K562 (cell line): ENCODE measurements at regions not wholly inside any gene's neighbourhood (a gene's known extent, or its start where the extent isn't known, plus 50 kb on each side); places are given as distances from the start of the nearest gene placed in this dataset.
"Not testable (repeated sequence)": the region's sequence is repeated elsewhere in the genome, so short reads cannot be mapped to it uniquely, and the experiment has no call there.

Source experiments
- ATAC-seq: fragments of 200-7000 bp; cut with Tn5 transposase; 3 replicates; pipeline ENCODE4 v1.9.1; 2020; ENCODE audit warnings: moderate library complexity
- BruUV-seq: library from RNA; stranded (reverse); fragments of 400-500 nt; replicated peaks from 2 replicates; lab custom pipeline; 2021; lab: Mats Ljungman, UMichigan
- CTCF ChIA-PET: fragments of 300-600 bp; formaldehyde crosslinking; extraction: SDS; loops from one replicate; lab custom pipeline; 2021; ENCODE audit warnings: low intra/inter-chr PET ratio; lab: Yijun Ruan, JAX
- POLR2A ChIA-PET: fragments of 300-600, 350-650 bp; sonication (Branson Sonifier 250); formaldehyde crosslinking; extraction: SDS; loops from one replicate; lab custom pipeline; 2021; ENCODE audit warnings: antibody characterized with exemption, inconsistent platforms; lab: Yijun Ruan, JAX
- DNase-seq, 4 experiments: peaks; one replicate each; pipeline versions ENCODE4 v3.0.0 to v3.0.0-alpha.2; 2011 to 2018; ENCODE audit warnings: low spot score in 3 of 4, mixed read lengths in 3 of 4; ENCODE audit errors: extremely low read depth in 1 of 4
- FAIRE-seq: peaks from 2 replicates; lab custom pipeline; 2011; peaks lifted over from hg19 to GRCh38; lab: Jason Lieb, UNC
- H2AFZ ChIP-seq: 2 replicates; pipeline ENCODE4 v1.6.0; 2011; ENCODE audit warnings: low read depth, low read length, control low read depth, inconsistent platforms
- H3K27ac ChIP-seq: fragments of 200-600 bp; 3 replicates; pipeline ENCODE4 v1.8.0; 2011; ENCODE audit warnings: low read depth, mild to moderate bottlenecking, control low read depth, inconsistent platforms, low read length, moderate library complexity, mixed read lengths; ENCODE audit errors: extremely low read depth
- H3K27me3 ChIP-seq, 2 experiments: fragments of 300-600 bp in 1 of 2; 2 replicates in 1 of 2; 3 replicates in 1 of 2; pipeline versions ENCODE4 v1.6.0 to v1.8.0; 2011; ENCODE audit warnings: inconsistent platforms in 2 of 2, low read length in 2 of 2, mild to moderate bottlenecking in 1 of 2, mixed read lengths in 1 of 2, moderate library complexity in 1 of 2; ENCODE audit not compliant: control insufficient read depth in 2 of 2, insufficient read depth in 2 of 2
- H3K36me3 ChIP-seq: fragments of 300-600 bp; 3 replicates; pipeline ENCODE4 v1.8.0; 2011; ENCODE audit warnings: mild to moderate bottlenecking, low read length, inconsistent platforms; ENCODE audit not compliant: control insufficient read depth, insufficient read depth
- H3K4me1 ChIP-seq, 2 experiments: fragments of 200-600 bp in 1 of 2; replicated peaks in 1 of 2; 2 replicates in 1 of 2; 3 replicates in 1 of 2; pipeline versions ENCODE4 v1.5.1 to v1.8.0; 2011; ENCODE audit warnings: inconsistent platforms in 2 of 2, low read length in 2 of 2, mild to moderate bottlenecking in 1 of 2, mixed read lengths in 1 of 2, moderate library complexity in 1 of 2; ENCODE audit not compliant: control insufficient read depth in 2 of 2, insufficient read depth in 2 of 2
- H3K4me2 ChIP-seq: 2 replicates; pipeline ENCODE4 v1.6.1; 2011; ENCODE audit warnings: low read length, control low read depth, inconsistent platforms, mixed read lengths; ENCODE audit not compliant: insufficient read depth
- H3K4me3 ChIP-seq: fragments of 200-600 bp; sonication (generic), shearing (Covaris generic); 2 replicates; pipeline ENCODE4 v1.5.1; 2016; ENCODE audit warnings: control low read depth, inconsistent platforms
- H3K79me2 ChIP-seq: fragments of 200-600 bp; 3 replicates; pipeline ENCODE4 v1.8.0; 2011; ENCODE audit warnings: low read length, inconsistent platforms; ENCODE audit not compliant: control insufficient read depth, insufficient read depth
- H3K9ac ChIP-seq, 2 experiments: 2 replicates each; pipeline versions ENCODE4 v1.6.0 to v1.6.1; 2011; ENCODE audit warnings: low read depth in 2 of 2, low read length in 2 of 2, control low read depth in 1 of 2, inconsistent platforms in 1 of 2, mild to moderate bottlenecking in 1 of 2, mixed read lengths in 1 of 2; ENCODE audit not compliant: insufficient read depth in 1 of 2
- H3K9me1 ChIP-seq: one replicate; pipeline ENCODE4 v1.6.0; 2011; ENCODE audit warnings: inconsistent platforms, mild to moderate bottlenecking, low read length, moderate library complexity; ENCODE audit not compliant: control insufficient read depth, insufficient read depth
- H3K9me3 ChIP-seq: replicated peaks from 2 replicates; pipeline ENCODE4 v1.5.1; 2011; ENCODE audit warnings: low read depth, low read length, inconsistent platforms; ENCODE audit not compliant: control insufficient read depth, insufficient read depth
- H4K20me1 ChIP-seq: replicated peaks from 2 replicates; pipeline ENCODE4 v1.6.1; 2011; ENCODE audit warnings: low read length, inconsistent platforms, mixed read lengths; ENCODE audit not compliant: control insufficient read depth, insufficient read depth
- BCL6 ChIP-seq: fragments of 250-450 bp; sonication (Bioruptor Pico); IDR thresholded peaks from 2 replicates; pipeline ENCODE4 v1.4.0; 2020
- CHCHD3 ChIP-seq: fragments of 250-450 bp; sonication (Bioruptor Pico); IDR thresholded peaks from 2 replicates; pipeline ENCODE4 v2.1.2; 2022; ENCODE audit warnings: mild to moderate bottlenecking
- DIDO1 ChIP-seq: fragments of 450-650 bp; IDR thresholded peaks from 2 replicates; pipeline ENCODE4 v1.6.1; 2016; ENCODE audit warnings: low read depth, missing biosample characterization, missing genetic modification characterization
- E2F4 ChIP-seq: sonication (generic); formaldehyde crosslinking; IDR thresholded peaks from 2 replicates; pipeline ENCODE4 v1.8.0; 2022; ENCODE audit warnings: mild to moderate bottlenecking, low read depth, missing genetic modification reagents
- EHMT2 ChIP-seq: fragments of 450-650 bp; IDR thresholded peaks from 2 replicates; pipeline ENCODE4 v1.6.1; 2018; ENCODE audit warnings: antibody characterized with exemption
- FOXJ3 ChIP-seq: sonication (generic); formaldehyde crosslinking; IDR thresholded peaks from 2 replicates; pipeline ENCODE4 v1.4.0; 2020; ENCODE audit warnings: mild to moderate bottlenecking, missing genetic modification reagents
- GATAD2A ChIP-seq: fragments of 450-650 bp; IDR thresholded peaks from 2 replicates; pipeline ENCODE4 v1.6.1; 2017
- LCOR ChIP-seq: sonication (generic); formaldehyde crosslinking; IDR thresholded peaks from 2 replicates; pipeline ENCODE4 v1.8.0; 2022; ENCODE audit warnings: mild to moderate bottlenecking, missing genetic modification reagents
- MTA3 ChIP-seq: fragments of 450-650 bp; formaldehyde crosslinking; IDR thresholded peaks from 2 replicates; pipeline ENCODE4 v1.6.1; 2017; ENCODE audit warnings: mild to moderate bottlenecking, borderline replicate concordance
- SAFB ChIP-seq: fragments of 200-400 bp; formaldehyde crosslinking; IDR thresholded peaks from 2 replicates; pipeline ENCODE4 v1.6.1; 2017; ENCODE audit warnings: low read depth, low read length, borderline replicate concordance
- WHSC1 ChIP-seq: IDR thresholded peaks from one replicate; pipeline ENCODE4 v1.6.1; 2012; ENCODE audit warnings: low read length, control low read depth, inconsistent platforms
- XRCC4 ChIP-seq: IDR thresholded peaks from one replicate; pipeline ENCODE4 v1.6.1; 2011; ENCODE audit not compliant: insufficient read depth, insufficient read length; ENCODE audit errors: extremely low read depth
- ZNF121 ChIP-seq: sonication (generic); formaldehyde crosslinking; conservative IDR thresholded peaks from 2 replicates; pipeline ENCODE4 v1.8.0; 2022; ENCODE audit warnings: missing genetic modification reagents
- ZNF41 ChIP-seq: fragments of 250-450 bp; sonication (Bioruptor Pico); conservative IDR thresholded peaks from 2 replicates; pipeline ENCODE4 v1.4.0; 2020; ENCODE audit warnings: mild to moderate bottlenecking
- WGBS: fragments of 100-300 bp; shearing (Covaris generic); methylation state at CpG from one replicate; pipeline ENCODE4 v1.1.6; 2016; ENCODE audit warnings: low coverage, mixed read lengths; ENCODE audit not compliant: insufficient coverage; ENCODE audit errors: missing lambda C conversion rate; 5-methylcytosine and 5-hydroxymethylcytosine counted together
- in situ Hi-C: fragments of 300-500 bp; cut with MboI; formaldehyde crosslinking; loops from 4 replicates; pipeline ENCODE4 v1.15.0; 2018; ENCODE audit warnings: inconsistent platforms, mixed read lengths
- intact Hi-C: fragments of 100-400 bp; cut with micrococcal nuclease; formaldehyde crosslinking; loops from 2 replicates; pipeline ENCODE4 v1.14.2; 2022

- H3K27me3 ChIP-seq, H4K20me1 ChIP-seq, intact Hi-C loops, H3K36me3 ChIP-seq, FAIRE-seq, in situ Hi-C loops, H2AFZ ChIP-seq, CTCF ChIA-PET, H3K27ac ChIP-seq, H3K9me3 ChIP-seq, BruUV-seq, DNase-seq, POLR2A ChIA-PET, H3K4me3 ChIP-seq, H3K4me2 ChIP-seq, H3K79me2 ChIP-seq, H3K9ac ChIP-seq, H3K9me1 ChIP-seq, H3K4me1 ChIP-seq, ATAC-seq: not testable (repeated sequence)
- 0% methylated on average over 14 of the region's 25 CpGs for WGBS
These were observed 515.4 kb downstream of the PID1 start for GRCh38 chr2:228755661-228756060.

GRCh38 chr2:228747483-228747882, 523.6 kb downstream of the PID1 start:
- H4K20me1 ChIP-seq = no peaks in the 10 kb centered on the region
- intact Hi-C loops = no loop called here
- in situ Hi-C loops = no loop called here
- CTCF ChIA-PET = no interaction called here
- 0% methylated on average over 6 of the region's 6 CpGs for WGBS
- H3K4me2 ChIP-seq = no peak overlapping the region
- DNase-seq (no peak), FAIRE-seq (no peak)
- H3K9ac ChIP-seq = no peak overlapping the region
- H3K27ac ChIP-seq = no peak overlapping the region
- no peaks in the 10 kb centered on the region for H3K9me1 ChIP-seq
- TF ChIP-seq EHMT2 (no peak), BCL6 (CRISPR knock-in tag) (no peak), SAFB (no peak), LCOR (no peak), WHSC1 (no peak), XRCC4 (no peak), FOXJ3 (CRISPR knock-in tag) (no peak), GATAD2A (no peak), MTA3 (no peak), ZNF121 (CRISPR knock-in tag) (no peak), DIDO1 (no peak), E2F4 (CRISPR knock-in tag) (no peak), ZNF41 (CRISPR knock-in tag) (no peak), CHCHD3 (CRISPR knock-in tag) (no peak)
- TF ChIP-seq, all 486 proteins: peak for 0
- H2AFZ ChIP-seq = no peak overlapping the region
- no peak overlapping the region for H3K4me3 ChIP-seq
- H3K4me1 ChIP-seq = no peaks in the 10 kb centered on the region
- H3K27me3 ChIP-seq = no peaks in the 10 kb centered on the region
- BruUV-seq = no TSS peak
- POLR2A ChIA-PET = no interaction called here
- H3K9me3 ChIP-seq = no peaks in the 10 kb centered on the region
- no peak for ATAC-seq
- H3K79me2 ChIP-seq = no peaks in the 10 kb centered on the region
- no peaks in the 10 kb centered on the region for H3K36me3 ChIP-seq
